Neuronal stem cell (in vitro differentiated cells): ENCODE measurements at regions not wholly inside any gene's neighbourhood (a gene's known extent, or its start where the extent isn't known, plus 50 kb on each side); places are given as distances from the start of the nearest gene placed in this dataset.
A peak's percentile ranks its signal among the peaks of the same experiment; 100 is the strongest.

ENCODE experiments used
- DNase-seq: peaks from one replicate; pipeline ENCODE4 v3.0.0-alpha.2; 2013; ENCODE audit warnings: low spot score
- H2AFZ ChIP-seq: one replicate; pipeline ENCODE4 v1.6.1; 2013; ENCODE audit warnings: mild to moderate bottlenecking, low read length, inconsistent platforms
- H2AK5ac ChIP-seq: 2 replicates; pipeline ENCODE4 v1.6.1; 2013; ENCODE audit warnings: low read depth, mild to moderate bottlenecking, inconsistent platforms, low read length, moderate library complexity, mixed read lengths
- H2BK120ac ChIP-seq: 2 replicates; pipeline ENCODE4 v1.6.1; 2013; ENCODE audit warnings: low read depth, mild to moderate bottlenecking, inconsistent platforms, low read length, moderate library complexity, mixed read lengths
- H2BK12ac ChIP-seq: one replicate; pipeline ENCODE4 v1.6.1; 2013; ENCODE audit warnings: low read length, inconsistent platforms
- H2BK15ac ChIP-seq: 2 replicates; pipeline ENCODE4 v1.6.1; 2013; ENCODE audit warnings: mild to moderate bottlenecking, low read length, inconsistent platforms, mixed read lengths
- H2BK5ac ChIP-seq: one replicate; pipeline ENCODE4 v1.6.1; 2013; ENCODE audit warnings: inconsistent platforms, mild to moderate bottlenecking, low read length, moderate library complexity
- H3K14ac ChIP-seq: one replicate; pipeline ENCODE4 v1.6.1; 2013; ENCODE audit warnings: low read length, inconsistent platforms
- H3K18ac ChIP-seq: 2 replicates; pipeline ENCODE4 v1.6.1; 2013; ENCODE audit warnings: low read length, inconsistent platforms
- H3K23ac ChIP-seq: 2 replicates; pipeline ENCODE4 v1.6.1; 2013; ENCODE audit warnings: low read depth, mild to moderate bottlenecking, mixed read lengths, low read length, inconsistent platforms; ENCODE audit not compliant: poor library complexity
- H3K27ac ChIP-seq: replicated peaks from 3 replicates; pipeline ENCODE4 v1.5.1; 2013; ENCODE audit warnings: low read length, inconsistent platforms
- H3K27me3 ChIP-seq, 3 experiments: 2 replicates each; pipeline ENCODE4 v1.6.1; 2013; ENCODE audit warnings: low read length in 3 of 3, mild to moderate bottlenecking in 2 of 3, inconsistent platforms in 1 of 3, low read depth in 1 of 3, mixed read lengths in 1 of 3, moderate library complexity in 1 of 3; ENCODE audit not compliant: control insufficient read depth in 3 of 3, insufficient read depth in 3 of 3
- H3K36me3 ChIP-seq, 2 donors: replicated peaks in 1 of 2; 2 replicates each; pipeline ENCODE4 v1.6.1; 2013; ENCODE audit warnings: low read length in 2 of 2; ENCODE audit not compliant: control insufficient read depth in 2 of 2, insufficient read depth in 2 of 2
- H3K4ac ChIP-seq: 2 replicates; pipeline ENCODE4 v1.6.1; 2013; ENCODE audit warnings: inconsistent platforms, mild to moderate bottlenecking, low read length, moderate library complexity
- H3K4me1 ChIP-seq, 2 donors: 1 replicate in 1 of 2; 2 replicates in 1 of 2; pipeline ENCODE4 v1.6.1; 2013; ENCODE audit warnings: low read length in 2 of 2, low read depth in 1 of 2; ENCODE audit not compliant: control insufficient read depth in 2 of 2, insufficient read depth in 1 of 2
- H3K4me2 ChIP-seq: one replicate; pipeline ENCODE4 v1.6.1; 2013; ENCODE audit warnings: mild to moderate bottlenecking, low read length, inconsistent platforms; ENCODE audit not compliant: insufficient read depth, poor library complexity, severe bottlenecking
- H3K4me3 ChIP-seq, 2 donors: 2 replicates each; pipeline ENCODE4 v1.5.1; 2013; ENCODE audit warnings: low read length in 2 of 2, mild to moderate bottlenecking in 2 of 2, inconsistent platforms in 1 of 2, moderate library complexity in 1 of 2
- H3K79me1 ChIP-seq: one replicate; pipeline ENCODE4 v1.6.1; 2013; ENCODE audit warnings: low read depth, mild to moderate bottlenecking, inconsistent platforms, low read length, moderate library complexity
- H3K9ac ChIP-seq: one replicate; pipeline ENCODE4 v1.6.1; 2013; ENCODE audit warnings: mild to moderate bottlenecking, low read depth, low read length, inconsistent platforms; ENCODE audit not compliant: poor library complexity
- H3K9me3 ChIP-seq, 2 donors: replicated peaks in 1 of 2; 2 replicates each; pipeline versions ENCODE3 to v1.6.1; 2013; ENCODE audit warnings: low read length in 2 of 2, mild to moderate bottlenecking in 2 of 2, inconsistent platforms in 1 of 2, low read depth in 1 of 2, mixed read lengths in 1 of 2, moderate library complexity in 1 of 2; ENCODE audit not compliant: control insufficient read depth in 2 of 2, insufficient read depth in 1 of 2
- H4K8ac ChIP-seq: one replicate; pipeline ENCODE4 v1.6.1; 2013; ENCODE audit warnings: low read depth, mild to moderate bottlenecking, inconsistent platforms, low read length, moderate library complexity
- H4K91ac ChIP-seq: one replicate; pipeline ENCODE4 v1.6.1; 2013; ENCODE audit warnings: low read length, low read depth, mild to moderate bottlenecking, inconsistent platforms; ENCODE audit not compliant: poor library complexity
- WGBS, 2 donors: extraction: QIAGEN DNeasy Blood & Tissue Kit; methylation state at CpG; one replicate each; pipeline ENCODE4 v1.1.7; 2013; ENCODE audit warnings: missing lambda C conversion rate in 2 of 2, mixed read lengths in 1 of 2; ENCODE audit not compliant: insufficient read length in 2 of 2, insufficient replicate concordance in 1 of 2; ENCODE audit errors: extremely low coverage in 2 of 2; 5-methylcytosine and 5-hydroxymethylcytosine counted together

GRCh38 chr16:89035669-89036570 lies 57.7 kb upstream of the ACSF3 start:
- WGBS, 2 donors: no CpG with 5 or more reads among the region's 22 CpGs
- H4K8ac ChIP-seq: no peak overlapping the region
- H3K36me3 ChIP-seq: peaks cover 0 to 2% of the 10 kb centered on the region in 2 donors
- H3K23ac ChIP-seq: no peak overlapping the region
- H3K79me1 ChIP-seq: peaks cover 4% of the 10 kb centered on the region
- peak overlapping the region in 1 of 2 donors; percentile 44 for H3K4me3 ChIP-seq
- H2AFZ ChIP-seq: no peak overlapping the region
- peak overlapping the region; percentile 56 for H2AK5ac ChIP-seq
- no peak overlapping the region for H3K4ac ChIP-seq
- no peak overlapping the region for H3K27ac ChIP-seq
- H3K4me2 ChIP-seq: no peak overlapping the region
- H3K18ac ChIP-seq: peak overlapping the region; percentile 54
- H3K27me3 ChIP-seq: peaks cover 0 to 25% (median 2%) of the 10 kb centered on the region in 3 experiments
- peaks cover 15 to 19% of the 10 kb centered on the region in 2 donors for H3K4me1 ChIP-seq
- H3K9me3 ChIP-seq: peaks cover 2% of the 10 kb centered on the region in 2 donors
- peak overlapping the region; percentile 15 for H2BK5ac ChIP-seq
- H2BK15ac ChIP-seq: no peak overlapping the region
- H4K91ac ChIP-seq: no peak overlapping the region
- H3K9ac ChIP-seq: no peak overlapping the region
- no peak overlapping the region for H2BK12ac ChIP-seq
- DNase-seq: no peak
- H3K14ac ChIP-seq: peak overlapping the region; percentile 17
- peak overlapping the region; percentile 87 for H2BK120ac ChIP-seq

GRCh38 chr16:89036776-89037175 lies 56.9 kb upstream of the ACSF3 start:
- H2AK5ac ChIP-seq: no peak overlapping the region
- H3K9me3 ChIP-seq: peaks cover 0 to 2% of the 10 kb centered on the region in 2 donors
- no peak overlapping the region for H3K27ac ChIP-seq
- no peak overlapping the region for H2BK5ac ChIP-seq
- no peak overlapping the region for H3K4ac ChIP-seq
- no peak overlapping the region for H3K4me3 ChIP-seq
- no peak overlapping the region for H4K8ac ChIP-seq
- H3K9ac ChIP-seq: no peak overlapping the region
- peaks cover 0 to 23% (median 2%) of the 10 kb centered on the region in 3 experiments for H3K27me3 ChIP-seq
- no peak overlapping the region for H3K23ac ChIP-seq
- no peak overlapping the region for H4K91ac ChIP-seq
- no peak overlapping the region for H2AFZ ChIP-seq
- H3K36me3 ChIP-seq: peaks cover 0 to 2% of the 10 kb centered on the region in 2 donors
- H2BK15ac ChIP-seq: no peak overlapping the region
- no peak for DNase-seq
- H3K4me2 ChIP-seq: no peak overlapping the region
- H2BK120ac ChIP-seq: no peak overlapping the region
- H3K18ac ChIP-seq: no peak overlapping the region
- H3K79me1 ChIP-seq: peaks cover 4% of the 10 kb centered on the region
- H3K14ac ChIP-seq: no peak overlapping the region
- H2BK12ac ChIP-seq: no peak overlapping the region
- WGBS, 2 donors: no CpG with 5 or more reads among the region's 15 CpGs
- peaks cover 15 to 19% of the 10 kb centered on the region in 2 donors for H3K4me1 ChIP-seq

DNA sequence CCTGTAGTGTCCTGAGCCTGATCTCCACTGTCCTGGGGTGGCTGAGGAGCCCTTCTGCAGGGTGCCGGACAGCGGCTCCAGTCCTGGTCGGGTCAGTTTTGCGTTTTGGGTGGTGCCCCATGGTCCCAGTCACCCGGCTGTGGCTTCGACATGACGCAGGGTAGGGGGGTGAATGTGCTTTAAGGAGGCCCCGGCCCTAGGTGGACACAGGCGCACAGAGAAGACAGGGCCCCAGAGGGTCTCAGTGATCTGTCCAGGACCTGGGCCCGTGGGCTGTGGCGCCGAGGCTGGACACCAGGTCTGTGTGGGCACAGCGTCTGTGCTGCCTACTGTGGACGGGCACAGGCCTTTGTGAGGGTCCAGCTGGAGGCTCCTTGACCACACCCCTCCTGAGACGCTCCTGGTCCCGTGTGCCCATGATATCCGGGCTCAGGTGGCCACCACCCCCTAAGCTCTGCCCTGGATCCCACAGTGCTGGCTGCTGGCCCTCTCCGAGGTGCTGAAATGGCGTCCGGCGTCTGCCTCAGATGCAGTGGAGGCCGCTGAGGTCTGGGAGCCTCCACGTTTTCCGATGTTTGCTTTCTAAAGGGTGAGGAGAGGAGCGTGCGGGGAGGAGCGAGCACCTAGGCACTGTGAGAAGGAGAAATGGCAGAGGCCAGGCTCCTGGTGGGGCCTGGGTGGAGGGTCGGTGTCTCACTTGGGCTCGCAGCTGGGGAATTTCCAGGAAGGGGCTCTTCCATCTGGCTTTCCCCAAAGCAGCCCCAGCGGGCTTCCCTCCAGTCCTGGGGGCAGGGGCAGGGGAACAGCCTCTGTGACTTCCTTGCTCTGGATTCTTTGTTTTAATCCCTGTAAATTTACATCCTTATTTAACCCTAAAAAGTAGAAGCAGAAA lies 56.1 kb upstream of the ACSF3 start:
- no peak overlapping the region for H3K4me2 ChIP-seq
- no peak overlapping the region for H3K4ac ChIP-seq
- no peak overlapping the region for H4K91ac ChIP-seq
- no peak overlapping the region for H2BK5ac ChIP-seq
- no peak overlapping the region for H2BK15ac ChIP-seq
- H3K14ac ChIP-seq: peak overlapping the region; percentile 21
- WGBS, 2 donors: no CpG with 5 or more reads among the region's 30 CpGs
- peak overlapping the region; percentile 57 for H3K18ac ChIP-seq
- peaks cover 0 to 23% (median 2%) of the 10 kb centered on the region in 3 experiments for H3K27me3 ChIP-seq
- H2AFZ ChIP-seq: no peak overlapping the region
- H3K79me1 ChIP-seq: peaks cover 4% of the 10 kb centered on the region
- no peak overlapping the region for H3K9ac ChIP-seq
- DNase-seq: peak; percentile 71
- H3K27ac ChIP-seq: no peak overlapping the region
- H2BK12ac ChIP-seq: no peak overlapping the region
- H2AK5ac ChIP-seq: no peak overlapping the region
- H3K4me3 ChIP-seq: no peak overlapping the region
- H3K9me3 ChIP-seq: peaks cover 0 to 2% of the 10 kb centered on the region in 2 donors
- H3K4me1 ChIP-seq: peaks cover 15 to 19% of the 10 kb centered on the region in 2 donors
- no peak overlapping the region for H2BK120ac ChIP-seq
- no peak overlapping the region for H3K23ac ChIP-seq
- H3K36me3 ChIP-seq: peaks cover 0 to 2% of the 10 kb centered on the region in 2 donors
- no peak overlapping the region for H4K8ac ChIP-seq
